ENCODE measurements at regions not wholly inside any gene's neighbourhood (a gene's known extent, or its start where the extent isn't known, plus 50 kb on each side); places are given as distances from the start of the nearest gene placed in this dataset.

- no peaks in the 10 kb centered on the region for H3K27me3 Mint-ChIP-seq (ENCODE audit: low read depth)
Observed at GRCh38 chr1:185450060-185450788, 133.2 kb upstream of the IVNS1ABP start.

GRCh38 chr1:185449378-185450059, 132.5 kb upstream of the IVNS1ABP start:
- H3K27ac Mint-ChIP-seq: no peak overlapping the region

More at GRCh38 chr1:185450060-185450788, 133.2 kb upstream of the IVNS1ABP start:
- intact Hi-C loops (cut with micrococcal nuclease): no loop called here
- no peaks in the 10 kb centered on the region for H3K36me3 Mint-ChIP-seq (ENCODE audit: low read depth)
- CTCF ChIA-PET: interaction anchor here (1.3 kb wide), 1 partner anchor 15 kb away, joined by 3 read pairs; no protein-coding TSS in a partner anchor
- no peak for DNase-seq
- H3K27ac Mint-ChIP-seq: no peak overlapping the region
- no peak overlapping the region for H3K4me3 Mint-ChIP-seq
- peaks cover 2% of the 10 kb centered on the region for H3K9me3 Mint-ChIP-seq
- no peaks in the 10 kb centered on the region for H3K4me1 Mint-ChIP-seq (ENCODE audit: low read depth)

GRCh38 chr1:185448591-185449186, 131.6 kb upstream of the IVNS1ABP start:
- Mint-ChIP-seq H3K4me1 (ENCODE audit: low read depth) (no peaks in the 10 kb centered on the region), H3K27me3 (ENCODE audit: low read depth) (no peaks in the 10 kb centered on the region)
- CTCF ChIA-PET: interaction anchor here (0.6 to 1.3 kb wide), 2 partner anchors 13 to 424 kb away, joined by 3 read pairs; no protein-coding TSS in a partner anchor

More at GRCh38 chr1:185449378-185450059, 132.5 kb upstream of the IVNS1ABP start:
- Mint-ChIP-seq H3K36me3 (ENCODE audit: low read depth) (no peaks in the 10 kb centered on the region), H3K27me3 (ENCODE audit: low read depth) (no peaks in the 10 kb centered on the region), H3K4me1 (ENCODE audit: low read depth) (no peaks in the 10 kb centered on the region), H3K9me3 (peaks cover 2% of the 10 kb centered on the region), H3K4me3 (no peak overlapping the region)
- intact Hi-C loops (cut with micrococcal nuclease): no loop called here
- DNase-seq: no peak
- CTCF ChIA-PET: interaction anchor here (1.3 kb wide), 1 partner anchor 14 kb away, joined by 3 read pairs; no protein-coding TSS in a partner anchor

GRCh38 chr1:185446131-185446530, 129.1 kb upstream of the IVNS1ABP start:
- no peak for DNase-seq
- intact Hi-C loops (cut with micrococcal nuclease): no loop called here
- H3K4me1 Mint-ChIP-seq (ENCODE audit: low read depth): no peaks in the 10 kb centered on the region
- H3K27ac Mint-ChIP-seq: no peak overlapping the region
- no peaks in the 10 kb centered on the region for H3K27me3 Mint-ChIP-seq (ENCODE audit: low read depth)
- CTCF ChIA-PET: interaction anchor here (0.7 kb wide), 1 partner anchor 17 kb away, joined by 4 read pairs; no protein-coding TSS in a partner anchor
- no peak overlapping the region for H3K4me3 Mint-ChIP-seq
- H3K36me3 Mint-ChIP-seq (ENCODE audit: low read depth): no peaks in the 10 kb centered on the region
- peaks cover 2% of the 10 kb centered on the region for H3K9me3 Mint-ChIP-seq

More at GRCh38 chr1:185448591-185449186, 131.6 kb upstream of the IVNS1ABP start:
- no peak for DNase-seq
- Mint-ChIP-seq H3K36me3 (ENCODE audit: low read depth) (no peaks in the 10 kb centered on the region), H3K27ac (no peak overlapping the region), H3K4me3 (no peak overlapping the region), H3K9me3 (peaks cover 2% of the 10 kb centered on the region)
- intact Hi-C loops (cut with micrococcal nuclease): no loop called here

- intact Hi-C loops (cut with micrococcal nuclease): no loop called here
- no peaks in the 10 kb centered on the region for H3K36me3 Mint-ChIP-seq (ENCODE audit: low read depth)
- peaks cover 2% of the 10 kb centered on the region for H3K4me1 Mint-ChIP-seq (ENCODE audit: low read depth)
- peaks cover 2% of the 10 kb centered on the region for H3K9me3 Mint-ChIP-seq
- DNase-seq: no peak
- no peak overlapping the region for H3K27ac Mint-ChIP-seq
- no peaks in the 10 kb centered on the region for H3K27me3 Mint-ChIP-seq (ENCODE audit: low read depth)
- no peak overlapping the region for H3K4me3 Mint-ChIP-seq
- CTCF ChIA-PET: interaction anchor here (0.8 kb wide), 1 partner anchor 138 kb away, joined by 4 read pairs; no protein-coding TSS in a partner anchor
Observed at GRCh38 chr1:185445594-185445993, 128.6 kb upstream of the IVNS1ABP start.

- Mint-ChIP-seq H3K27me3 (ENCODE audit: low read depth) (no peaks in the 10 kb centered on the region), H3K4me1 (ENCODE audit: low read depth) (peaks cover 2% of the 10 kb centered on the region), H3K27ac (no peak overlapping the region), H3K36me3 (ENCODE audit: low read depth) (no peaks in the 10 kb centered on the region), H3K4me3 (no peak overlapping the region), H3K9me3 (no peaks in the 10 kb centered on the region)
- DNase-seq: no peak
- intact Hi-C loops (cut with micrococcal nuclease): loop anchor here (5.0 kb wide), 1 partner anchor 843 kb away; no protein-coding TSS in a partner anchor
- CTCF ChIA-PET: no interaction called here
Observed at GRCh38 chr1:185444676-185445075, 127.6 kb upstream of the IVNS1ABP start.

GRCh38 chr1:185442050-185442449, 125.0 kb upstream of the IVNS1ABP start:
- CTCF ChIA-PET: no interaction called here
- Mint-ChIP-seq H3K4me3 (no peak overlapping the region), H3K27me3 (ENCODE audit: low read depth) (no peaks in the 10 kb centered on the region), H3K27ac (no peak overlapping the region), H3K4me1 (ENCODE audit: low read depth) (peaks cover 2% of the 10 kb centered on the region), H3K9me3 (no peaks in the 10 kb centered on the region), H3K36me3 (ENCODE audit: low read depth) (no peaks in the 10 kb centered on the region)
- intact Hi-C loops (cut with micrococcal nuclease): loop anchor here (5.0 kb wide), 1 partner anchor 845 kb away; no protein-coding TSS in a partner anchor
- no peak for DNase-seq

GRCh38 chr1:185441605-185442004, 124.6 kb upstream of the IVNS1ABP start:
- Mint-ChIP-seq H3K4me3 (no peak overlapping the region), H3K36me3 (ENCODE audit: low read depth) (no peaks in the 10 kb centered on the region), H3K9me3 (no peaks in the 10 kb centered on the region), H3K27ac (no peak overlapping the region), H3K27me3 (ENCODE audit: low read depth) (no peaks in the 10 kb centered on the region), H3K4me1 (ENCODE audit: low read depth) (peaks cover 2% of the 10 kb centered on the region)
- intact Hi-C loops (cut with micrococcal nuclease): loop anchor here (5.0 kb wide), 1 partner anchor 846 kb away; no protein-coding TSS in a partner anchor
- no peak for DNase-seq
- CTCF ChIA-PET: no interaction called here

GRCh38 chr1:185440877-185441276, 123.8 kb upstream of the IVNS1ABP start:
- CTCF ChIA-PET: no interaction called here
- H3K27ac Mint-ChIP-seq: peak overlapping the region; percentile 33
- no peak overlapping the region for H3K4me3 Mint-ChIP-seq
- DNase-seq: no peak
- H3K36me3 Mint-ChIP-seq (ENCODE audit: low read depth): no peaks in the 10 kb centered on the region
- H3K9me3 Mint-ChIP-seq: no peaks in the 10 kb centered on the region
- H3K27me3 Mint-ChIP-seq (ENCODE audit: low read depth): no peaks in the 10 kb centered on the region
- intact Hi-C loops (cut with micrococcal nuclease): loop anchor here (1.0 to 5.0 kb wide), 2 partner anchors 124 to 846 kb away; partner anchors contain the start of gene IVNS1ABP
- peaks cover 2% of the 10 kb centered on the region for H3K4me1 Mint-ChIP-seq (ENCODE audit: low read depth)

GRCh38 chr1:185439727-185440415, 122.8 kb upstream of the IVNS1ABP start:
- H3K4me1 Mint-ChIP-seq (ENCODE audit: low read depth): peaks cover 2% of the 10 kb centered on the region
- CTCF ChIA-PET: no interaction called here
- intact Hi-C loops (cut with micrococcal nuclease): loop anchor here (1.0 to 5.0 kb wide), 3 partner anchors 123 to 847 kb away; partner anchors contain the start of gene IVNS1ABP
- H3K4me3 Mint-ChIP-seq: no peak overlapping the region
- no peak overlapping the region for H3K27ac Mint-ChIP-seq
- peak; percentile 31 for DNase-seq
- H3K9me3 Mint-ChIP-seq: no peaks in the 10 kb centered on the region
- H3K27me3 Mint-ChIP-seq (ENCODE audit: low read depth): no peaks in the 10 kb centered on the region
- H3K36me3 Mint-ChIP-seq (ENCODE audit: low read depth): no peaks in the 10 kb centered on the region

GRCh38 chr1:185438936-185439335, 121.9 kb upstream of the IVNS1ABP start:
- DNase-seq: no peak
- intact Hi-C loops (cut with micrococcal nuclease): loop anchor here (1.0 kb wide), 1 partner anchor 128 kb away; no protein-coding TSS in a partner anchor
- H3K4me1 Mint-ChIP-seq (ENCODE audit: low read depth): peaks cover 2% of the 10 kb centered on the region
- CTCF ChIA-PET: interaction anchor here (0.6 to 0.7 kb wide), 2 partner anchors 128 to 268 kb away, joined by 3 to 4 read pairs; no protein-coding TSS in a partner anchor
- H3K9me3 Mint-ChIP-seq: no peaks in the 10 kb centered on the region
- no peaks in the 10 kb centered on the region for H3K27me3 Mint-ChIP-seq (ENCODE audit: low read depth)
- no peak overlapping the region for H3K4me3 Mint-ChIP-seq
- H3K27ac Mint-ChIP-seq: no peak overlapping the region
- H3K36me3 Mint-ChIP-seq (ENCODE audit: low read depth): no peaks in the 10 kb centered on the region
